GM04504 (cell line): ENCODE measurements at regions not wholly inside any gene's neighbourhood (a gene's known extent, or its start where the extent isn't known, plus 50 kb on each side); places are given as distances from the start of the nearest gene placed in this dataset.
A peak's percentile ranks its signal among the peaks of the same experiment; 100 is the strongest.

Experiments
- DNase-seq: peaks from one replicate; pipeline ENCODE4 v3.0.0-alpha.2; 2012; ENCODE audit warnings: low read depth

DNA sequence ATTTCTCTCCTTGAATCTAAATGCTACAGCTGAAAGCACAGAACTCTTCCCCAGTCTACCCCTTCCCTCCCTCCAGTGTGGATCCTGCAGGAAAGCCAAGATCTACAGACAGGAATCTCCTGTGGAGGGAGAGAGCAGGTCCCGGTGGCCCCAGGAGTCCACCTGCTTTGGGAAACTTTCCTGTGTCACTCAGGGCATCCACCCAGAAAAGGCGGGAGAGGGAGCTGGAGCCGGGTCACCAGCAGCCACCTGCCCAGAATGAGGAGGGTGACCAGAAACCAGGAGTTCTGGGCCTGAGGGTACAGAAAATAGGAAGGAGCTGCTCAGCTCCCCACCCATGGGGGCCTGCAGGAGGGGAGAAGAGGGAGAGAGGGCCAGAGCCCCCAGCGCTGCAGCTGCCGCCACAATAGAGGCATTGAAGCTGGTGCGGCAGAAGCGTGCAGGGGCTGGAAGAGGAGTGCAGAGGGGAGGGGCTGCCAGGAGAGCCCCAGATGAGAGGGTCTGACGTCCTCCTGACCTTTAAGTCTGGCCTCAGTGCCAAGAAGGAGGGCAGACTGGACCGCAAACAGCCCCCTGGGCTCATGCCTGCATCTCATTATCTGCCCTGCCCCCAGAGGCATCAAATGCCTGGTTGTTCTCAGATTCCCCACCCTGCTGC, 56.3 kb upstream of the TMEM72 start:
- no peak for DNase-seq

- no peak for DNase-seq
These were observed 54.4 kb upstream of the TMEM72 start for GRCh38 chr10:44856696-44857095.

GRCh38 chr10:44857363-44858016, 53.6 kb upstream of the TMEM72 start:
- peak; percentile 63 for DNase-seq

DNA sequence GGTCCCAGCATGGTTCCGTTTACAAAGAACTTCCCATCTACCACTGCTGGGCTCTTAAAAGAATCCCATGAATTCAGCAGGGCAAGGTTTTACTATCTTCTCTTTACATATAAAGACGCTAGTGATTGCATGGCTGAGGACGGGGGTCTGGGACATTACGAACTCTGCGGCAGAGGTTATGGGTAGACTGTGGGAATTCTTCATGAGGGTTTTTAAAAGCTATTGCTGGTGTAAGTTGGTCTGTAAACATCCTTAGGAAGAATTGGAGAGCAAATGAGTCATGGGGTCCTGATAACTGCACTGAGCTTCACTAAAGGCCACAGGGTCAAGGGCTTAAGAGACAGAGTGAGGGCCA, 53.1 kb upstream of the TMEM72 start:
- no peak for DNase-seq

DNA sequence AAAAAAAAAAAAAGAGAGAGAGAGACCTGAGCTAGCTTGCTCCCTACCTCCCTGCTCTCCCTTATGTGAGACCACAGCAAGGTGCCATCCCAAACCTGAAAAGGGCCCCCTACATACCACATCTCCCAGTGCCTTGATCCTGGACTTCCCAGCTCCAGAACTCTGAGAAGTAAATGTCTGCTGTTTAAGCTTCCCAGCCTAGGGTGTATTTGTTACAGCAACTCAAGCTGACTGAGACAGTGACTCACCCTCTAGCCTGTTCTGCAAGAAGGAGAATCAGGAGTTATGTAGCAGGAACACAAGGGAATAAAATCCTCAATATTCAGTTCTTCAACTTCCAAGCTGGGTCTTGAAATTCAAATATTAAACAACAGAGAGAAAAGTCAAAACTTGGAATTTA, 52.1 kb upstream of the TMEM72 start:
- no peak for DNase-seq

DNA sequence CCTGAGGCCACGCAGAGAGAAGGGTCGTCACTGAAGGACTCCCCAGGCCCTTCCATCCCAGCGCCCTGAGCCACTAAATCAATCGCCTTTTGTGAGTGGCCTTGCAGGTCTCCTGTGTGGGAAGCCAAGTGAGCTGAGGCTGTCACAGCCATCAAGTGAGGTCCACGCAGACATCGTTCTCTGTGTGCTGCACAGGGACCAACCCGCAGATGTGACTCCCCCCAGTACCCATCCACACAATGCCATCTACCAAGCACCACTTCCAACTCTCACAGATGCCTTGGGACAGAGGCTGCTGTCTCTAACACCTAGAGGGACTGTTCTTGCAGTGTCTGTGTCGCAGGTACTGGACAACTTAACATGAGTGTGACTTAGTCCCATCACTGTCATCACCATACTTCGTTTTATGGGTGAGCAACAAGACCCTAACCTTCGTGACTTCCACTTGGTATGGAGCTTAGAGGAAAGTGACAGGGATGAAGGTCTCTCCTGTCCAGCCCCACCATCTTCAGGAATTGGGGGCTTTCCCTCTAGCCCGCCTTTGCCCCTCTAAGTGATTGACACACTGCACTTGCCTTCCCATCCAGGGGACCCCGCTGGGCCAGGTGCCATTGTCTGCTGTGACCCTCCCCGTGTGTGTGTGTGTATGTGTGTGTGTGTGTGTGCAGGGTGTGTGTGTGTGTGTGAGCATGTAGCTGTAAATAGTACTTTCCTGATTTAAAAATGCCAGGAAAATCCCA, 51.4 kb upstream of the TMEM72 start:
- DNase-seq: no peak

- DNase-seq: peak; percentile 95
These were observed 50.1 kb upstream of the TMEM72 start for GRCh38 chr10:44860811-44861736.
